Right lobe of liver (tissue), 6 donors: ENCODE measurements at regions not wholly inside any gene's neighbourhood (a gene's known extent, or its start where the extent isn't known, plus 50 kb on each side); places are given as distances from the start of the nearest gene placed in this dataset.

Experiments used
- ATAC-seq, 4 donors: fragments of 200-7000 bp; cut with Tn5 transposase; one replicate each; pipeline ENCODE4 v1.9.1; 2020; ENCODE audit warnings: mild to moderate bottlenecking in 4 of 4, moderate library complexity in 4 of 4
- DNase-seq, 3 donors: peaks; one replicate each; pipeline ENCODE4 v3.0.0-alpha.2; 2020
- H3K27ac ChIP-seq, 3 donors: fragments of 200-600 bp; one replicate each; pipeline ENCODE4 v1.8.0; 2022
- H3K27me3 ChIP-seq, 2 donors: fragments of 200-600 bp; one replicate each; pipeline ENCODE4 v1.8.0; 2022
- H3K36me3 ChIP-seq, 4 donors: fragments of 200-600 bp; sonication (generic) in 1 of 4; one replicate each; pipeline versions ENCODE4 v1.5.1 to v1.8.0; 2017 to 2022; ENCODE audit warnings: control low read depth in 1 of 4
- H3K4me1 ChIP-seq, 4 donors: fragments of 200-600 bp; sonication (generic) in 1 of 4; one replicate each; pipeline versions ENCODE4 v1.5.1 to v1.8.0; 2017 to 2022; ENCODE audit warnings: control low read depth in 1 of 4
- H3K4me3 ChIP-seq, 3 donors: fragments of 200-600 bp; one replicate each; pipeline ENCODE4 v1.8.0; 2022
- H3K9me3 ChIP-seq, 4 donors: fragments of 200-600 bp; sonication (generic) in 1 of 4; one replicate each; pipeline versions ENCODE4 v1.5.1 to v1.8.0; 2017 to 2022; ENCODE audit warnings: control low read depth in 1 of 4
- CTCF ChIP-seq, 4 donors: fragments of 200-600 bp in 3 of 4; fragments of 450-650 bp in 1 of 4; IDR thresholded peaks; one replicate each; pipeline versions ENCODE4 v1.5.1 to v1.8.0; 2016 to 2022; ENCODE audit warnings: antibody characterized with exemption in 4 of 4, mild to moderate bottlenecking in 2 of 4
- POLR2A ChIP-seq: fragments of 450-650 bp; IDR thresholded peaks from one replicate; pipeline ENCODE4 v1.6.1; 2017; ENCODE audit warnings: antibody characterized with exemption, mild to moderate bottlenecking
- WGBS: methylation state at CpG from one replicate; pipeline ENCODE4 v1.1.6; 2018; ENCODE audit warnings: low coverage, low lambda C conversion rate; ENCODE audit not compliant: insufficient coverage; ENCODE audit errors: missing lambda C conversion rate; 5-methylcytosine and 5-hydroxymethylcytosine counted together
- intact Hi-C, 2 donors: fragments of 100-400 bp; cut with DNase I; formaldehyde crosslinking; loops; one replicate each; pipeline versions ENCODE4 v1.11.2 to v1.14.1; 2022
- donor health status: DM: no; HTN: yes; CAD: no.
- donor health status: DM: no; HTN: no; CAD: no.
- donor health status: DM: no; HTN: no; CAD: no.
- donor health status: DM: no; HTN: yes; CAD: no.
- donor health status: DM: no; HTN: yes; CAD: no.

GRCh38 chr4:156117743-156118142 lies 164.1 kb upstream of the CTSO start:
- TF ChIP-seq CTCF (IDR thresholded peaks at IDR 0.05): no peak
- Histone ChIP-seq H3K4me1 (no peaks in the 10 kb centered on the region), H3K36me3 (no peaks in the 10 kb centered on the region), H3K4me3 (no peak overlapping the region), H3K9me3 (no peaks in the 10 kb centered on the region), H3K27ac (no peak overlapping the region), H3K27me3 (no peaks in the 10 kb centered on the region)
- 50% methylated on average over 1 of the region's 1 CpG for WGBS
- intact Hi-C loops: no loop called here
- ATAC-seq: no peak
- no peak for DNase-seq

- H3K4me1 ChIP-seq: no peaks in the 10 kb centered on the region
- TF ChIP-seq POLR2A (no peak), CTCF (IDR thresholded peaks at IDR 0.05) (no peak)
- no peaks in the 10 kb centered on the region for H3K36me3 ChIP-seq
- no peak overlapping the region for H3K4me3 ChIP-seq
- no peak overlapping the region for H3K27ac ChIP-seq
- ATAC-seq (no peak), DNase-seq (no peak)
- H3K9me3 ChIP-seq: no peaks in the 10 kb centered on the region
- intact Hi-C loops: no loop called here
- H3K27me3 ChIP-seq: no peaks in the 10 kb centered on the region
Measured at GRCh38 chr4:156116991-156117390, 163.3 kb upstream of the CTSO start.

- H3K36me3 ChIP-seq: no peaks in the 10 kb centered on the region
- intact Hi-C loops: no loop called here
- 74% methylated on average over 1 of the region's 1 CpG for WGBS
- H3K27ac ChIP-seq: no peak overlapping the region
- no peak for ATAC-seq
- no peaks in the 10 kb centered on the region for H3K4me1 ChIP-seq
- no peak for TF ChIP-seq POLR2A
- TF ChIP-seq CTCF (IDR thresholded peaks at IDR 0.05): peak in 3 of 4 donors; percentile 10 to 26 (median 24)
- H3K27me3 ChIP-seq: no peaks in the 10 kb centered on the region
- no peaks in the 10 kb centered on the region for H3K9me3 ChIP-seq
- no peak overlapping the region for H3K4me3 ChIP-seq
- DNase-seq: no peak
Measured at GRCh38 chr4:156113138-156113765, 159.6 kb upstream of the CTSO start.

- H3K9me3 ChIP-seq: no peaks in the 10 kb centered on the region
- DNase-seq (no peak), ATAC-seq (no peak)
- H3K27ac ChIP-seq: no peak overlapping the region
- no peak for TF ChIP-seq CTCF (IDR thresholded peaks at IDR 0.05)
- H3K27me3 ChIP-seq: no peaks in the 10 kb centered on the region
- intact Hi-C loops: no loop called here
- no peaks in the 10 kb centered on the region for H3K4me1 ChIP-seq
- no peaks in the 10 kb centered on the region for H3K36me3 ChIP-seq
- 56% methylated on average over 5 of the region's 5 CpGs for WGBS
- H3K4me3 ChIP-seq: no peak overlapping the region
Measured at GRCh38 chr4:156111686-156112085, 158.0 kb upstream of the CTSO start.
